HG02852 (cell line): ENCODE measurements at regions not wholly inside any gene's neighbourhood (a gene's known extent, or its start where the extent isn't known, plus 50 kb on each side); places are given as distances from the start of the nearest gene placed in this dataset.

Experiments used
- ATAC-seq: cut with Tn5 transposase; IDR thresholded peaks from one replicate; pipeline ENCODE4 v1.9.1; 2021; ENCODE audit warnings: mild to moderate bottlenecking, moderate library complexity; ENCODE audit not compliant: unreplicated experiment

- ATAC-seq: no peak
Observed at GRCh38 chr21:27703791-27704190, 736.9 kb upstream of the ADAMTS5 start.

- ATAC-seq: no peak
Observed at GRCh38 chr21:27700974-27701614, 734.2 kb upstream of the ADAMTS5 start.

DNA sequence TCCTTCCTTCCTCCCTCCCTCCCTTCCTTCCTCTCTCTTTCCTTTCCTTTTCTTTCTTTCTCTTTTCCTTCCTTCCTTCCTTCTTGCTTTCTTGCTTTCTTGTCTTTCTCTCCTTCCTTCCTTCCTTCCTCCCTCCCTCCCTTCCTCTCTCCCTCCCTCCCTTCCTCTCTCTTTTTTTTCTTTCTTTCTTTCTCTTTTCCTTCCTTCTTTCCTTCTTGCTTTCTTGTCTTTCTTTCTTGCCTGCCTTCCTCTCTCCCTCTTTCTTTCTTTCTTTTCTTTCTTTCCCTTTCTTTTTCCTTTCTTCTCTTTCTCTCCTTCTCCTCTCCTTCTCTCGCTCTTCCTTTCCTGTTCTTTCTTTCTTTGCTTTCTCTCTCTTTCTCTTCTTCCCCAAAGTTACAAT is 728.4 kb upstream of the ADAMTS5 start:
- ATAC-seq: no peak

DNA sequence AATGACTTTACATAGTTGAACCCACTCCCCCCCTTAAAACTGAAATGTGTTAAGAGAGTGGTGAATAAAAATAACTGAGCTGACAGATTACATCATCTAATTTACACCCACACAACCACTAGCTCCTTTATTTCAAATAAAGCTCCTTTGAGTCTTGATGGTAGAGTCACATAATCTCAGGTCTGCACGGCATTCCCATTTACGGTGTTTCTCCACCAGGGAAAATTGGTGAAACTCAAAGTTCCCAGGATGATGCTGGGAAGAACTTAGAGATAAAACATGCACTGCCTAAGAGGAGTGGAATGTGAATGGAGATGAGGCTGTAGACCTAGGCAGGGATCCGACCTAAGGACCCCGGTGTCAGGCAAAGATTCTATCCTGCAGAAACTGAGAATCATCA is 727.8 kb upstream of the ADAMTS5 start:
- no peak for ATAC-seq

DNA sequence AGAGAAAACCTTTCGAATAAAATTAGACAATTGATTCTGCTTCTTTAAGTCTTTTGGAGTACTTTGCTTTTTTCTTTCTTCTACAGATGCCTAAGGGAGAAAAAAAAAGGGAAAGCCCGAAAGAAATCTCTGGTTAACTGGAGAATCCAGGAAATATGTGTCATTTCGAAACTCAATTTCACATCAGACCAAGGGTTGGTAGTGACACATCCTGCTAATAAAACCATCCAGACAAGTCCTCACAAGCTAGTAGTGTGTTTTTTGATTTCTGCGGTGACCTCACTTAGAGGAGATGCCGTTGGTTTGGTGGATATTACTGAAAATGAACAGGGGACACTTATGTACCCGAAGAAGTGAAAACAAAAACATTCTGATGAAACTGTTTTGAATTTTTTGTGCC is 726.5 kb upstream of the ADAMTS5 start:
- ATAC-seq: no peak

DNA sequence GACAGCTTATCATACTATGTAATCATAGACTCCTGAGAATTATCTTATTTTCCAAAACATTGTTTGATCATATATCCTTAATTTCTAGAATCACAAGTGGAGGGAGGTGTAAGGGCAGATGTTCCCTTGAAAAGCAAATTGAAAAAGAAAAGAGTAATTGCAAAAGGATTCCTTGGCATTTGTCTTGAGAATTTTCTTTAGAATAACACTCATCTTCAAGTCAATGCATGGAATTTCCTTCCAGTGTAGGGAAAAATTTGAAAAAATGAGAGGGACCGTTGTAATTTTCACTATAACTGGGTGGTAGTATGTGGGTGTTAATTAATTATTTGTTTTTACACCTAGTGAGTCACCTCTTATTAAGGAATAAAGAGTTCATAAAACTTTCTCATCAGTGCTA is 724.6 kb upstream of the ADAMTS5 start:
- ATAC-seq: no peak

DNA sequence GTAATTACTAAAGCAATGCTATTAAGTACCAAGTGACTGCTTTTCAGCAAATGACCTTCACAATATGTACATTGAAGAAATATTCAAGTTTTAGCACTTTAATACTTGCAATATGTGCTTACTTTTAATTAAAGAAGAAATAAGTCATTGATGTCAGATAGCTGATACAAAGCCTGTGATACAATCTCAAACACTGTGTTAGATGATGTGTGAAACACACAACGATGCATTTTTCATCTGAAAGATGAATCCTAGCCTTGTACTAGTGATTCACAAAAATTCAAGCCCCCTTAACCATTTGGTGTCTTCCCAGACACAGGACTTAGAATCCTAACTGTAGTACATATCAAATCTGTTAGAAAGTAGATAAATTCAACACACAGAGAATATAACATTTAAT is 724.1 kb upstream of the ADAMTS5 start:
- no peak for ATAC-seq

GRCh38 chr21:27690426-27690825 is 723.5 kb upstream of the ADAMTS5 start:
- no peak for ATAC-seq

DNA sequence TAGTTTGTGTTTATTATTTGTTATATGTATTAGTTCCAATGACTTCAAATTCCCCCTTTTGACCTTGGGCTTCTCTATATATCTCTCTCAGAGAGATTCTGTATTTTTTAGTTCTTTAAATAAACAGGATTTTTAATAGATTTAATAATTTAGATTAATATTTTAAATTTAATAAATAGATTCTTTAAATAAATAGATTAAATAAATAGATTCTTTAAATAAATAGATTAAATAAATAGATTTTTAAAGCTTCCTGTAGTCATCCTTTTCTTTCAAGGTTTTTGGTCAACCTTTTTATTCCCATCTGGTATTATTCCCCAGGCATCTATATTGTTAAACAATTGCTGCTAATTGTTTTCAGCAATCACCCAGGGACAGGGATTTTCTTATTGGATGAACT is 721.9 kb upstream of the ADAMTS5 start:
- ATAC-seq: no peak

- ATAC-seq: no peak
Observed at GRCh38 chr21:27683292-27683691, 716.4 kb upstream of the ADAMTS5 start.

DNA sequence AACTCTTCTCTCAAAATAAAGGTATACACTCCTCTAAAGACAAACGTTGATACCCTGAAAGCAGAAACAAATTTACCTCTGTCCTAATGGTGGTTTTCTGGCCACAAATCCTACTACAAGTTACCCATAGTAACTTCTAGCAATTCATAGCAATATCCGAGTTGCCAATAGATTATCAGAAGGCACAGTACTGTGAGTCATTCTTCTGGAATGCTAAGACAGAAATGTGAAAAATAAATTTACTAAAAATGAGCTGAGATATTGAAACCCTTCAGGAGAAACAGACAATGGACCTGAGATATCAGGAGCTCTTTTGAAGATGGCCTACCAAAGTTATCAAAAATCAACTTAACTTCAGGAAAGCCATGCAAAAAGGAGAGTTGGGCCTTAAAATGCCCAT is 715.0 kb upstream of the ADAMTS5 start:
- ATAC-seq: no peak

DNA sequence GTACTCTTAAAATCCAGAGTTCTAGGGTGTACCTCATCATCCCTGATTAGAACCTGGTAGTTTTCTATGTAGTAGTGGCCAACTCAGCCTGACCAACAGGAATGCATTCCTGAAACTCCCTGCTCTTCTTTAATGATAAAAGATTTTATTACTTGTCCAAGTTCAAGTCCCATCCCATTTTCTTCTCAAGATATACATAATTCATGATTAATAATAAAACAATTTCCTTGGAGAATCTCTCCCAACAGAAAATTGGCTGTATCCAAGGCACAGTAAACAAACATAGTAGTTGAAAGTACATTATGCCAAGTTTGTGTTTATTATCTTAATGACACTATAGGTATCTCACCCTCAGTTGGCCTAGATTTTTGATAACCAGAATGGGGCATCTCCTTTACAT is 714.1 kb upstream of the ADAMTS5 start:
- ATAC-seq: no peak

DNA sequence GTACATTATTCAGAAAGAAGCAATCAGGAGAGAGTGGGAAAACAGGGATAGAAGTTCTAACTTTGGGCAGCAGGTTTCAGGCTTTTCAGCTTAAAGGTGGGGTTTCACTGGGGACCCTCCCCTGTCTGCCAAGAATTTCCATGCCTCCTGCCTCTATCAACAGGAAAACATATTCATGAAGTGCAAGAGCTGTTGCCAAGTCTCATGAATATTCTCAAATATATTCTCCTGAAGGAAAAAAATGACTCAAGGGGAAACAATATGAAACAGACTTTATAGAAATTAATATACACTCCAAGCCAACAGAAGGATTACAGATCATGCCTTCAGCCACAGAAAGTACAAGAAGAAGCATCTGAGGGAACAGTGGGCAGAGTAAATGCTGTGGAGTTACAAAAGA is 713.3 kb upstream of the ADAMTS5 start:
- ATAC-seq: no peak

DNA sequence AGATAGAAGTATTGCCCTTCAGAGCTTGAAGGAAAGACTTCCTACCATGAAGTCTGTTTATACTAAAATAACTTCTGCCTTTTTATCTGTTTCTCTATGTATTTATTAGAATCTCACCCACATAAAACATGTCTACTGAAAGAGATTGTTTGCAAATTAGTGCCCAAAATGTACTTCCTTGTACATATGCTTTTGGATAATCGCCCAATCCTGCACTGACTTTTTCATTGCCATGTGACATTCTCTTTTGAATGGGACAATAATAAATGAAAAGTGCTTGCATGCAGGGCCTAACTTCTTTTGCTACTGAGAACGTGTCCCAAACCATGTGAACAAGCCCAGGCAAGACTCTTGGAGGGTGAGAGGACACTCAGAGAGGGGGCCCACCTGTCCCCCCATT is 711.6 kb upstream of the ADAMTS5 start:
- ATAC-seq: no peak

DNA sequence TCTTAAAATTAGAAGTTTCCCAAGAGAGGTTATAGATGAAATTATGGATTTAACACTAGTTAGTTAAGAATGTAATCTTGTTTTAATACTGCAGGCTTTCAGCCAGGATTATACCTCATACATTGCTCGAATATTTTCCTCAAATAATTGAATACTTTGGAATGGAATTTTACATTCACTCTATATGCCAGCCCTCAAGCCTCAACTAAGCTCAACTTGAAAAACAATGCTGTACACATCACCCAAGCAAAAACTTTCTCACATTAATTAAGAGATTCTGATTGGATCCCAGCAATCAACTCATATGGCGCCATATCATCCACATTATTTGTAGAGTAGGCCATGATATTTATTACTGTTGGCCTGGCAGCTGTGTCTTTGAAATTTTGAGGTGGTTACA is 710.7 kb upstream of the ADAMTS5 start:
- no peak for ATAC-seq

GRCh38 chr21:27675306-27675705 is 708.4 kb upstream of the ADAMTS5 start:
- no peak for ATAC-seq

- no peak for ATAC-seq
Observed at GRCh38 chr21:27674041-27674615, 707.2 kb upstream of the ADAMTS5 start.

- no peak for ATAC-seq
Observed at GRCh38 chr21:27673581-27673980, 706.7 kb upstream of the ADAMTS5 start.

GRCh38 chr21:27671207-27671606 is 704.3 kb upstream of the ADAMTS5 start:
- ATAC-seq: no peak

DNA sequence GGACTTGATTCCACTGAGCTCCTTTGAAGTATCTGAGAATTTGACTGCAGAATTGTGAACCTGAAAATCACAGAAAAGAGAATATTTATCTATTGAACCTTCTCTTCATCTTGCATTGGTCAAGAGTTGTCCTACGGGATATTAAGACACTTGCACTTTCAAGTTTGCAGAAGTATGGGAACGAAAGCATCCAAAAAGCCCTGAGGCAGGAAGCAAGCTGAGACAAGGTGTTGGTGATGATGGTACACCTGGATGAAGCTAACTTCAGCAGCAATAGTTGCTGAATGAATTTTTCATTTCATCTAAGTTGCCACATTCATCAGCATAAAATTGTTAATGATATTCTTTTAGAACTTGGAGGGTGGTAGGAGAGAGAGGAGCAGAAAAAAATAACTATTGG is 686.6 kb upstream of the ADAMTS5 start:
- ATAC-seq: no peak

- no peak for ATAC-seq
Observed at GRCh38 chr21:27649762-27650161, 682.9 kb upstream of the ADAMTS5 start.

GRCh38 chr21:27649323-27649722 is 682.4 kb upstream of the ADAMTS5 start:
- no peak for ATAC-seq

GRCh38 chr21:27648560-27648959 is 681.7 kb upstream of the ADAMTS5 start:
- ATAC-seq: no peak
